ENCODE measurements at regions not wholly inside any gene's neighbourhood (a gene's known extent, or its start where the extent isn't known, plus 50 kb on each side); places are given as distances from the start of the nearest gene placed in this dataset.
A peak's percentile ranks its signal among the peaks of the same experiment; 100 is the strongest.
"Not testable (repeated sequence)": the region's sequence is repeated elsewhere in the genome, so short reads cannot be mapped to it uniquely, and the experiment has no call there.

GRCh38 chr16:88170528-88170991, 212.2 kb upstream of the ZNF469 start:
- FAIRE-seq (no peak), DNase-seq (ENCODE audit: insufficient read length, low spot score) (no peak)
- TF ChIP-seq PAX5 (IDR thresholded peaks at IDR 0.05; ENCODE audit: insufficient read depth, low read length, severe bottlenecking) (no peak), POU2F2 (IDR thresholded peaks at IDR 0.05; ENCODE audit: low read depth, low read length) (no peak), SPI1 (IDR thresholded peaks at IDR 0.05; ENCODE audit: low read depth, low read length) (no peak), POLR2AphosphoS5 (IDR thresholded peaks at IDR 0.05; ENCODE audit: low read depth, low read length) (no peak), TAF1 (IDR thresholded peaks at IDR 0.05; ENCODE audit: low read depth, low read length) (no peak), POLR2A (IDR thresholded peaks at IDR 0.05; ENCODE audit: low read depth, low read length) (no peak)

DNA sequence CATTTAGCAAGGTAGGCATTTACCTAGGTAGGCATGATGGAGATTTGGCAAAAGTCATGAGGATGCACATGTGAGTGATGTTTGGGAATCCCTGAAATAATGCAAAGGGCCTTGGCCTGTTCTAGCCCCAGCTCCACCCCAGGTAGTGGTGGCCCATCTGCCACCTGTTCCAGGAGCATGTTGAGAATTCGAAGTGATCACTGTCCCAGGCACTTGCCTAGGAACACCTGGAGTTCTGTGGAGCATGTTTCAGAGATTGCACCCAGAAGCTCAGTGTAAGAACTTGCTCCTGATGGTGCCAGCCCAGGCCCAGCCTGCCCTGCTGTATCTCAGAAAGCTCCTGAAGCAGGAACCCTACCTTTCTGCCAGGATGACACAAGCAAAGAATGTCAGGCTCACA, 211.6 kb upstream of the ZNF469 start:
- not testable (repeated sequence) for DNase-seq (ENCODE audit: insufficient read length, low spot score); FAIRE-seq

GRCh38 chr16:88176184-88176583, 206.6 kb upstream of the ZNF469 start:
- FAIRE-seq; DNase-seq (ENCODE audit: insufficient read length, low spot score): not testable (repeated sequence)

DNA sequence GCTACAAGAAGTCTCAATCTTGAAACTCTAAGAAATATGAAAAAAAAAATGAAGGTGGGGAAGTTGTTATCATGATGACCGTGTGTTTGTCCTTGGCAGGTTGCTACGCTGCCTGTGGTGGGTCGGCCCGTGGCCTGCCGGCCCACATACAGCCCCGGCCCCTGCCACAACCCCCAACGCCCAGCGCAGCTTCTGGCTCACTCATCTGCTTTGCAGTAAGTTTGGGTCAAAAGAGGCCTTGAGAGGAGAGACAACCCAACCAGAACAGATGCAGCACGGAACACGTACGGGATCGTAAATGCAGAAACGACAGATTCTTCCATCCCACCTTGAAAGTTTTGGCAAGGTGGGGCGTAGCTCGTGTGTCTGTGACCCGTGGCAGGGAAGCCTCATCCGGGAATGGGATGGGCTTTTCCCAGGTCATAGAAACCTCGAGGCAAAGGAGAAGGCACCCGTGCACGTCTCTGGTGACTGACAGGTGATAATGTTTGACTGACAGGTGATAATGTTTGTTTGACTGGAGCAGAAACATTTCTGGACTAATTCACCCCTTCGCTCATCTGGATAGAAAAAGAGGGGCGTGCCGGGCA, 206.1 kb upstream of the ZNF469 start:
- not testable (repeated sequence) for DNase-seq (ENCODE audit: insufficient read length, low spot score); FAIRE-seq

DNA sequence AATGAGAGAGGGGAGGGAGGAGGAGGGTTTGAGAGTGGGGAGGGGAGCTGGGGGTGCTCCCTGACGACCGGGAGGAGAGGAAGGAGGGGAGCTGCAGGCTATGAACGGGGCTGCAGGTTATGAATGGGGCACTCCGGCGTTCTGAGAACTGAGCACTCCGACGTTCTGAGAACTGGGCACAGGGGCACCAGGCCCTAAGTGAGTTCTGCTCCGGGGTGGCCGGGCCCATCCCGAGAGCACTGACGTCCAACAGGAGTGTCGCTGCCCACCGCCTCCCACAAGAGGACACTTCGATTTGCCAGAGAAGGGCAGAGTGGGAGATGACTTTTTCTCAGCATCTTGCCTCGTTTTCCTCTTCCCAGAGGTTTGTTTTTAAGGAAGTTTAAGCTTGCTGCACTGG, 204.5 kb upstream of the ZNF469 start:
- not testable (repeated sequence) for FAIRE-seq; DNase-seq (ENCODE audit: insufficient read length, low spot score)

GRCh38 chr16:88178896-88179295, 203.9 kb upstream of the ZNF469 start:
- not testable (repeated sequence) for DNase-seq (ENCODE audit: insufficient read length, low spot score); FAIRE-seq

GRCh38 chr16:88182967-88183881, 199.5 kb upstream of the ZNF469 start:
- DNase-seq (ENCODE audit: insufficient read length, low spot score); FAIRE-seq: not testable (repeated sequence)

- not testable (repeated sequence) for FAIRE-seq; DNase-seq (ENCODE audit: insufficient read length, low spot score)
Measured at GRCh38 chr16:88184053-88184452, 198.7 kb upstream of the ZNF469 start.

DNA sequence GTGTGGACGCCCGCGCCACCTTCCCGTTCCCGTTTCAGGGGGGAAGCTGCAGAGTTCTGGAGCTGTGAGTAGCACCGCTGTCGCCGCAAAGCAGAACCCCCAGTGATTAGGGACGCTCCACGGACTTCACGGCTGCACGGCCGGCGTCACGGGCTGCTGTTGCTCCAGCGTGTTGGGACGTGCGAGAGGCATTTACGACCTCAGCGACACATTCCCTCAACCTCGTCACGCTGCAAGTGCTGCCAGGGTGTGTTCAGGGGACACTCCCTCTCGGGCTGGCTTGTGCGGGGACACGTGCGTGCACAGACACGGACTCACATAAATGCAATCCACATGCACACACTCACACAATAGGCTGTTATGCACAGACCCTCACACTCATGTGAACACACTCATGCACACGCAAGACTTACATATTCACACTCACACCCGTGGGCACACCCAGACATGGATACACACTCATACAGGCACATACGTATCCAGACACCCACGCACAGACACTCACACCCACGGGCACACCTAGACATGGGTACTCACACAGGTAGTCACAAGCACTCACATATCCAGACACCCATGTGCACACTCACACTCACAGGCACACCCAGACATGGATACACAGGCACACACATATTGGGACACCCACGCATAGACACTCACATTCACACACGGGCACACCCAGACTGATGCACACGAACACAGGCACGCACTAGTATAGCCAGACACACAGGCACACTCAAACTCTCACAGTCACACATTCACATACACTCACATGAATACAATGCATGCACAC, 198.0 kb upstream of the ZNF469 start:
- DNase-seq (ENCODE audit: insufficient read length, low spot score); FAIRE-seq: not testable (repeated sequence)

DNA sequence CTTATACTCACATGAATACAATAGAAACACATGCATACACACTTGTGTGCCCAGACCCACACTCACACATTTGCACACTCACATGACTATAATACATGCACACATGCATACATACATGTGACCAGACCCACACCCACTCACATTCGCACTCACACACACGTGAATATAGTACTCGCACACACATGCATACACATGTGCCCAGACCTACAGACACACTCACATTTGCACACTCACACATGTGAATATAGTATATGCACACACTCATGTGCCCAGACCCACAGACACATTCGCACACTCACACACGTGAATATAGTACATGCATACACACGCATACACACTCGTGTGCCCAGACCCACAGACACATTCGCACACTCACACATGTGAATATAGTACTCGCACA, 197.4 kb upstream of the ZNF469 start:
- peak; percentile 82 for FAIRE-seq
- not testable (repeated sequence) for DNase-seq (ENCODE audit: insufficient read length, low spot score)

DNA sequence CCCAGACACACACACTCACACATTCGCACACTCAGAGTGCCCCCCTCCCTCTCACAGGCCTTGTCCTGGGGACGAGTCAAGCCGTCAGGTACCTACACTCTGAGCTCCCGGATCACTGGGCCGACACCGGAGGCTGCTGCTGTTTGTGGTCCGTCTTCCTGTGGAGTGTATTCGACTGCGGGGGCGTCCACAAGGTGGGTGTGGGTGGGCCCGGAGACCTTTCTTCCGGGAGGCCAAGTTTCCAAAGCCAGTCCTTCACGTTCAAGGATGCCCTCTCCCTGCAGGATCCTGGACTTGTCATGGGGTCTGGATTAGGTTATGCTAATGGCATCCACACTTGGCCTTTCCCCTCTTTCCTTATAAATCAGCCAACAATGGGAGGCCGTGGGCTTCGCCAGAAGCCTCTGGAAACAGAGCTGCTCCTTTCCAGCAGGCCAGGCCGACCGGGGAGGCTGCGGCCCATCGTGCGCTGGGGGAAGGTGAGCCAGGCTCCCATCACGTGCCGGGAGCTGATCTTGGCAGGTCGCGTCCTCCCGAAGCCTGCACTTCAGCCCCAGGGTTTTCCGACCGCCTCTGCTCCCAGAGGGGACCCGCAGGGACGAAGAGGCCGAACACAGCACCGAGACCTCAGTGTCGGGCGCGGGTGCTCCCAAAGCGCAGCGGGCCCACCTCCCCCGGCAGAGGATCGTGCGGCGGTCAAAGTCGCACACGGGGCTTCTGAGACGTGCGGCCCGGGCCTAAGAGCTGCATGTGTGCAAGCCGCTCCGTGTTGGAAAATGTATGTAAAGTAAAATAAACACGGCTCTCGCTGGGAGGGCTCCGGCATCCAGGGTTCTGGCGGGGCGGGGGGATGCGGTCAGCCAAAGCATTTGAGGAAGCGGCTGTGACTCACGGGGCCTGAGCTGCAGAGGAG, 196.5 kb upstream of the ZNF469 start:
- not testable (repeated sequence) for DNase-seq (ENCODE audit: insufficient read length, low spot score); FAIRE-seq

DNA sequence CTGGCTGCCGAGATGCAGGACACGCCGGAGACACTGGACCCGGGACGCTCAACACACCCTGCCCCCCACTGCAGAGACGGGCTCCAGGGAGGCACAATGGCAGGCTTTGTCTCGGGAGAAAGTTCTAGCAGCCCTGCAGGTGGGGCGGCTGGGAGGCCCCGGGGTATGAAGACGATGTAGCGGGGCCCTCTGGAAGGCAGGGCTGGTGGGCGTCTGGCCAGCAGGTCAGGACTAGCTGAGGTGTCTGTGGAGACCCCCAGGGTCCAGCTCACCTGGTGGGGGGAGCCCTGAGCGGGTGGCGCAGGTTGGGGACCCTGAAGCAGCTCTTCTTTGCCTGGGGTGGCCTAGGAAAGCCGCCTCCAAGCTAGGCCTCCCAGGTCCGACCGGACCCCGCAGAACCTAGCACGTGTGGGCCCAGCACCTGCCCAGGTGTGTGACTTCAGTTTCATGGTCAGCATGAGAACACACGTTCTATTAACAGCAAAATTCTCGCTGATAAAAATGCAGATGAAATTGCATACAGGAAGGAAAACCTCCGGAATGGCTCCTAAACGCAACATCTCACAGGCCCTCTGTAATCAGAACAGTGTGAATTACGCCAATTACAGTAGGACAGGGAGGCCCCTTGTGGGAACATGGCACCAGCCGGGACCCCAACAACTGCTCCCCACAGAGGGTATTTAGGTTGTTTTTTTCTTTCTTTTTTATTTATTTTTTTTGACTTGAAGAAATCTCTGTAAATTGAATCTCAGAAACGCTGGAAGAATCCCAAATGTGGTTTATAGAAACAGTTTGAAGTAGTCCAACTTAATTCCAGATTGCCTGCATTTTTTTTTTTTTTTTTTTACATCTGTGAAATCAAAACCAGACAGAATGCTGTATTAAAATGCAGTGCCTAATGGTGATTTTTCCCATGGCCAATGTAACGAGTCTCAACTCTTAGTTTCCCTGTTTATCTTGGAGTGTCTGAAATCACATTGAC, 195.6 kb upstream of the ZNF469 start:
- DNase-seq (ENCODE audit: insufficient read length, low spot score): not testable (repeated sequence)

GRCh38 chr16:88188171-88188895, 194.4 kb upstream of the ZNF469 start:
- not testable (repeated sequence) for DNase-seq (ENCODE audit: insufficient read length, low spot score); FAIRE-seq

More for the DNA sequence above, 195.6 kb upstream of the ZNF469 start:
- not testable (repeated sequence) for FAIRE-seq

GRCh38 chr16:88190592-88191095, 192.1 kb upstream of the ZNF469 start:
- not testable (repeated sequence) for FAIRE-seq; DNase-seq (ENCODE audit: insufficient read length, low spot score)

GRCh38 chr16:88191168-88191567, 191.6 kb upstream of the ZNF469 start:
- FAIRE-seq; DNase-seq (ENCODE audit: insufficient read length, low spot score): not testable (repeated sequence)
